Osteoblast (primary cell): ENCODE measurements at regions not wholly inside any gene's neighbourhood (a gene's known extent, or its start where the extent isn't known, plus 50 kb on each side); places are given as distances from the start of the nearest gene placed in this dataset.

Experiments used
- DNase-seq: peaks from one replicate; pipeline ENCODE4 v3.0.0; 2011; ENCODE audit warnings: low spot score, mixed read lengths; ENCODE audit not compliant: insufficient read length; ENCODE audit errors: missing footprints
- H2AFZ ChIP-seq: 2 replicates; pipeline ENCODE4 v1.6.0; 2011; ENCODE audit warnings: mild to moderate bottlenecking, low read length
- H3K27ac ChIP-seq: 2 replicates; pipeline ENCODE4 v1.5.1; 2011; ENCODE audit warnings: mild to moderate bottlenecking, low read depth, low read length, moderate library complexity
- H3K27me3 ChIP-seq: 2 replicates; pipeline ENCODE4 v1.6.0; 2012; ENCODE audit warnings: mild to moderate bottlenecking, control low read depth, inconsistent platforms, low read length, moderate library complexity; ENCODE audit not compliant: insufficient read depth
- H3K36me3 ChIP-seq: 2 replicates; pipeline ENCODE4 v1.5.1; 2011; ENCODE audit warnings: mild to moderate bottlenecking, low read length, control low read depth, moderate library complexity; ENCODE audit not compliant: insufficient read depth
- H3K4me1 ChIP-seq: 2 replicates; pipeline ENCODE4 v1.5.1; 2011; ENCODE audit warnings: mild to moderate bottlenecking, low read length, control low read depth, moderate library complexity; ENCODE audit not compliant: insufficient read depth
- H3K4me2 ChIP-seq: 2 replicates; pipeline ENCODE4 v1.6.0; 2011; ENCODE audit warnings: mild to moderate bottlenecking, low read length; ENCODE audit not compliant: insufficient read depth
- H3K4me3 ChIP-seq: fragments of 200-600 bp; sonication (generic); 3 replicates; pipeline ENCODE4 v1.5.1; 2012; ENCODE audit warnings: mild to moderate bottlenecking, low read length, inconsistent platforms; ENCODE audit not compliant: insufficient read depth
- H3K79me2 ChIP-seq: 2 replicates; pipeline ENCODE4 v1.6.0; 2012; ENCODE audit warnings: mild to moderate bottlenecking, low read length, control low read depth, inconsistent platforms; ENCODE audit not compliant: insufficient read depth
- H3K9me3 ChIP-seq: 2 replicates; pipeline ENCODE4 v1.5.1; 2011; ENCODE audit warnings: low read depth, low read length, control low read depth
- H4K20me1 ChIP-seq: 2 replicates; pipeline ENCODE4 v1.6.0; 2012; ENCODE audit warnings: mild to moderate bottlenecking, low read length, control low read depth; ENCODE audit not compliant: insufficient read depth
- CTCF ChIP-seq: IDR thresholded peaks from 2 replicates; pipeline ENCODE4 v1.5.1; 2011; ENCODE audit warnings: mild to moderate bottlenecking, low read depth, low read length, moderate library complexity; ENCODE audit errors: extremely low read depth

- no peak for DNase-seq
- TF ChIP-seq CTCF = no peak
- no peaks in the 10 kb centered on the region for H4K20me1 ChIP-seq
- no peak overlapping the region for H3K27ac ChIP-seq
- no peaks in the 10 kb centered on the region for H3K79me2 ChIP-seq
- no peaks in the 10 kb centered on the region for H3K4me1 ChIP-seq
- no peaks in the 10 kb centered on the region for H3K36me3 ChIP-seq
- no peaks in the 10 kb centered on the region for H3K9me3 ChIP-seq
- no peaks in the 10 kb centered on the region for H3K27me3 ChIP-seq
- no peak overlapping the region for H3K4me2 ChIP-seq
- H2AFZ ChIP-seq = no peak overlapping the region
- H3K4me3 ChIP-seq = no peak overlapping the region
These were observed 177.2 kb downstream of the TRIML1 start for GRCh38 chr4:188316391-188316790.

DNA sequence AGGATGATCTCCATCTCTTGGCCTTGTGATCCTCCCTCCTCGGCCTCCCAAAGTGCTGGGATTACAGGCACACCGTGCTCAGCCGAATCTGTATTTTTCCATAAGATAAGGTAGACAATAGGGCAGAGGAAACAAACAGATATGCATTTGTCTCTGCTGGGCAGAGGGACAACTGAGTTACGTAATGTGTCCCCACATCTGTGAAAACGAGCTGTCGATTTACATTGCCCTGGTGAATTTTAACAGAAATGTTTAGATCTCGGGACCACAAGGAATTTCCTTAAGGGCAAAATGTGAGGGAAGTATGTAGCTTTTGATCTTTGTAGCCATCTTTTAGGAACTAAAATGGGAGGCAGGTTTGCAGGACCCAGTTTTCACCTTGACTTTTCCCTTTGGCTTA lies 189.7 kb downstream of the TRIML1 start:
- TF ChIP-seq CTCF = no peak
- Histone ChIP-seq H2AFZ (no peak overlapping the region), H3K4me1 (peaks cover 7% of the 10 kb centered on the region), H3K9me3 (no peaks in the 10 kb centered on the region), H3K4me3 (no peak overlapping the region), H4K20me1 (no peaks in the 10 kb centered on the region), H3K4me2 (no peak overlapping the region), H3K27me3 (no peaks in the 10 kb centered on the region), H3K79me2 (no peaks in the 10 kb centered on the region), H3K36me3 (no peaks in the 10 kb centered on the region), H3K27ac (no peak overlapping the region)
- no peak for DNase-seq

- H3K4me2 ChIP-seq = no peak overlapping the region
- H4K20me1 ChIP-seq = no peaks in the 10 kb centered on the region
- H3K36me3 ChIP-seq = no peaks in the 10 kb centered on the region
- H3K79me2 ChIP-seq = no peaks in the 10 kb centered on the region
- H3K27ac ChIP-seq = no peak overlapping the region
- TF ChIP-seq CTCF = no peak
- H3K4me3 ChIP-seq = no peak overlapping the region
- H3K27me3 ChIP-seq = no peaks in the 10 kb centered on the region
- H2AFZ ChIP-seq = no peak overlapping the region
- peaks cover 7% of the 10 kb centered on the region for H3K4me1 ChIP-seq
- no peaks in the 10 kb centered on the region for H3K9me3 ChIP-seq
- DNase-seq = no peak
These were observed 190.3 kb downstream of the TRIML1 start for GRCh38 chr4:188329521-188329920.

DNA sequence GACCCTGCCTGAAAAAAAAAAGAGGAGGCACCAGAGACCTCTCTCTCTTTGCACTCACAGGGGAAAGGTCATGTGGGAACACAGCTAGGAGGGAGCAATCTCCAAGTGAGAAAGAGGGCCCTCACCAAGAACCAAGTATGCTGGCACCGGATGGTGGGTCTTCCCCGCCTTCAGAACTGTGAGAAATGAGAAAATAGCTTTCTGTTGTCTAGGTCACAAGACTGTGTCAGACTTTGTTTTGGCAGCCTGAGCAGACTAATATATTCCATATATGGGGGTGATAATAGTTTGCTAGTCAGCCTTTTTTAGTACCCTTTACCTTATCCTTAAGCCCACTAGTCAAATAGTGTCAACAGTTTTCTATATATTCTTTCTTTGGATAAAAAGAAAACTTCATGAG lies 193.0 kb downstream of the TRIML1 start:
- no peaks in the 10 kb centered on the region for H3K36me3 ChIP-seq
- no peak overlapping the region for H3K27ac ChIP-seq
- peak overlapping the region; percentile 74 for H2AFZ ChIP-seq
- no peaks in the 10 kb centered on the region for H4K20me1 ChIP-seq
- peaks cover 7% of the 10 kb centered on the region for H3K4me1 ChIP-seq
- no peaks in the 10 kb centered on the region for H3K79me2 ChIP-seq
- H3K27me3 ChIP-seq = no peaks in the 10 kb centered on the region
- H3K9me3 ChIP-seq = no peaks in the 10 kb centered on the region
- no peak for DNase-seq
- H3K4me3 ChIP-seq = no peak overlapping the region
- TF ChIP-seq CTCF = no peak
- H3K4me2 ChIP-seq = no peak overlapping the region
